Body of pancreas (tissue), 4 donors: ENCODE measurements at regions not wholly inside any gene's neighbourhood (a gene's known extent, or its start where the extent isn't known, plus 50 kb on each side); places are given as distances from the start of the nearest gene placed in this dataset.
"Not testable (repeated sequence)": the region's sequence is repeated elsewhere in the genome, so short reads cannot be mapped to it uniquely, and the experiment has no call there.

Source experiments
- ATAC-seq: fragments of 150-250 bp; one replicate; pipeline ENCODE4 v1.9.1; 2016
- DNase-seq, 4 donors: peaks; one replicate each; pipeline ENCODE4 v3.0.0-alpha.2; 2019
- H3K27ac ChIP-seq, 4 donors: fragments of 200-600 bp; sonication (generic); 1 replicate in 3 of 4; 2 replicates in 1 of 4; pipeline versions ENCODE4 v1.5.1 to v1.6.1; 2016 to 2019; ENCODE audit warnings: mild to moderate bottlenecking in 1 of 4, mixed read lengths in 1 of 4, moderate library complexity in 1 of 4
- H3K27me3 ChIP-seq, 2 donors: fragments of 200-600 bp; sonication (generic); one replicate each; pipeline ENCODE4 v1.6.0; 2016; ENCODE audit warnings: mild to moderate bottlenecking in 1 of 2
- H3K36me3 ChIP-seq, 2 donors: fragments of 200-600 bp; sonication (generic); replicated peaks in 1 of 2; 2 replicates each; pipeline ENCODE4 v1.5.1; 2016; ENCODE audit warnings: low read depth in 2 of 2; ENCODE audit not compliant: insufficient read depth in 1 of 2
- H3K4me1 ChIP-seq: fragments of 200-600 bp; sonication (generic); one replicate; pipeline ENCODE4 v1.6.0; 2016
- H3K4me3 ChIP-seq, 2 donors: fragments of 200-600 bp; sonication (generic); 1 replicate in 1 of 2; 2 replicates in 1 of 2; pipeline ENCODE4 v1.5.1; 2016 to 2019
- H3K9me3 ChIP-seq, 3 donors: fragments of 200-600 bp; sonication (generic); 1 replicate in 2 of 3; 2 replicates in 1 of 3; pipeline ENCODE4 v1.5.1; 2016
- POLR2A ChIP-seq, 3 donors: fragments of 450-650 bp; IDR thresholded peaks; one replicate each; pipeline ENCODE4 v1.6.1; 2016; ENCODE audit warnings: antibody characterized with exemption in 3 of 3, mild to moderate bottlenecking in 2 of 3
- WGBS, 2 donors: methylation state at CpG; one replicate each; pipeline ENCODE4 v1.1.5; 2017; 5-methylcytosine and 5-hydroxymethylcytosine counted together
- intact Hi-C: fragments of 100-400 bp; cut with DNase I; formaldehyde crosslinking; loops from one replicate; pipeline ENCODE4 v1.15.1; 2023
- TF ChIP-seq, protein P1 (sequence below), 7 experiments: fragments of 450-650 bp in 4 of 7; fragments of 200-600 bp in 3 of 7; sonication (generic) in 3 of 7; IDR thresholded peaks; one replicate each; pipeline ENCODE4 v1.5.1; 2016 to 2019; ENCODE audit warnings: antibody characterized with exemption in 7 of 7

DNA sequence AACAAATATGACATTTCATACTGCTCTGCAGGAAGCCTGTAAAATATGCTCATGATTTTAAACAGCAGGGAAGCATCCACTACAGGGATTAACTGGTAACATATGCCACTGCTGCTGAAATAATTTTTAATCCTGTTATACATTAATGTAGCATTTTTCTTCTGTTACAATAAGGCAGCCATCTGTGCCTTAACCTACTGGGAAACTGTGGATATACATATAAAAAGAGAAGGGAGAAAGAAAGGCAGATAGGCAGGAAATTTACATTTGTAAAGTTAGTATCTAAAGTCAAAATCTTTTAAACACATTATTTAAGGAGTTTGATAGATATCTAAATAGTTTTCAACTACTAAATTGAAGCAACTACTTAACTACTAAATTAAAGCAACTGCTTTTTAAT lies 514.6 kb upstream of the KLHL4 start:
- Histone ChIP-seq H3K4me3 (no peak overlapping the region), H3K27me3 (no peaks in the 10 kb centered on the region), H3K27ac (no peak overlapping the region), H3K36me3 (no peaks in the 10 kb centered on the region), H3K9me3 (no peaks in the 10 kb centered on the region), H3K4me1 (no peaks in the 10 kb centered on the region)
- no peak for ATAC-seq
- intact Hi-C loops: no loop called here
- TF ChIP-seq POLR2A (IDR thresholded peaks at IDR 0.05): no peak
- no peak for DNase-seq

DNA sequence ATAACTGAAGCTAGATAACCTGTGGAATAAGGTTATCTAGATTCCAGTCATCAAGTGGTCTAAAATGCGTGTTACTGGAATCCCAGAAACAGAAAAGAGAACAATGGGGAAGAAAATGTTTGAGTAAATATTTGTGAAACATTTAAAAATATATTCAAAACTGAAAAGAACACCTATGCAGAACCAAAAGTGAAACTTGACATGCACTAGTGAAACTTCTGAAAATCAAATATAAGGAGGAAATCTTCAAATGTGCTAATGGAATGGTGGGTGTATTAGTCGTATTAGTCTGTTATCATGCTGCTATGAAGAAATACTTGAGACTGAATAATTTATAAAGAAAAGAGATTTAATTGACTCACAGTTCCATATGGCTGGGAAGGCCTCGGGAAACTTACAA lies 512.4 kb upstream of the KLHL4 start:
- no peaks in the 10 kb centered on the region for H3K36me3 ChIP-seq

DNA sequence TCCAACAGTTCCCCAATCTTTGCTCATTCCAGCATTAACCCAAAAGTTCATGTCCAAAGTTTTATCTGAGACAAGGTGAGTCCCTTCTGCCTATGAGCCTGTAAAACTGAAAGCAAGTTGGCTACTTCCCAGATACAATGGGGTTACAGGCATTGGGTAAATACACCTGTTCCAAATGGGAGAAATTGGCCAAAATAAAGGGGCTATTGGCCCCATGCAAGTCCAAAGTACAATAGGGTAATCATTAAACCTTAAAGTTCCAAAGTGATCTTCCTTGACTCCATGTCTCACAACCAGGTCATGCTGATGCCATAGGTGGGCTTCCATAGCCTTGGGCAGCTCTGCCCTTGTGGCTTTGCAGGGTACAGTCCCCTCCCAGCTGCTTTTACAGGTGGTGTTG lies 511.7 kb upstream of the KLHL4 start:
- Histone ChIP-seq H3K36me3 (no peaks in the 10 kb centered on the region), H3K9me3 (no peaks in the 10 kb centered on the region), H3K4me3 (no peak overlapping the region), H3K4me1 (no peaks in the 10 kb centered on the region), H3K27me3 (no peaks in the 10 kb centered on the region), H3K27ac (no peak overlapping the region)
- intact Hi-C loops: no loop called here
- no peak for TF ChIP-seq POLR2A (IDR thresholded peaks at IDR 0.05)
- TF ChIP-seq, protein P1, sequence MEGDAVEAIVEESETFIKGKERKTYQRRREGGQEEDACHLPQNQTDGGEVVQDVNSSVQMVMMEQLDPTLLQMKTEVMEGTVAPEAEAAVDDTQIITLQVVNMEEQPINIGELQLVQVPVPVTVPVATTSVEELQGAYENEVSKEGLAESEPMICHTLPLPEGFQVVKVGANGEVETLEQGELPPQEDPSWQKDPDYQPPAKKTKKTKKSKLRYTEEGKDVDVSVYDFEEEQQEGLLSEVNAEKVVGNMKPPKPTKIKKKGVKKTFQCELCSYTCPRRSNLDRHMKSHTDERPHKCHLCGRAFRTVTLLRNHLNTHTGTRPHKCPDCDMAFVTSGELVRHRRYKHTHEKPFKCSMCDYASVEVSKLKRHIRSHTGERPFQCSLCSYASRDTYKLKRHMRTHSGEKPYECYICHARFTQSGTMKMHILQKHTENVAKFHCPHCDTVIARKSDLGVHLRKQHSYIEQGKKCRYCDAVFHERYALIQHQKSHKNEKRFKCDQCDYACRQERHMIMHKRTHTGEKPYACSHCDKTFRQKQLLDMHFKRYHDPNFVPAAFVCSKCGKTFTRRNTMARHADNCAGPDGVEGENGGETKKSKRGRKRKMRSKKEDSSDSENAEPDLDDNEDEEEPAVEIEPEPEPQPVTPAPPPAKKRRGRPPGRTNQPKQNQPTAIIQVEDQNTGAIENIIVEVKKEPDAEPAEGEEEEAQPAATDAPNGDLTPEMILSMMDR (IDR thresholded peaks at IDR 0.05): no peak
- no peak for DNase-seq
- ATAC-seq: no peak

More for the DNA sequence above, 512.4 kb upstream of the KLHL4 start:
- no peak overlapping the region for H3K27ac ChIP-seq
- TF ChIP-seq POLR2A (IDR thresholded peaks at IDR 0.05): no peak
- TF ChIP-seq, protein P1 (IDR thresholded peaks at IDR 0.05): no peak
- ATAC-seq (no peak), DNase-seq (no peak)
- no peaks in the 10 kb centered on the region for H3K27me3 ChIP-seq
- intact Hi-C loops: no loop called here
- H3K9me3 ChIP-seq: no peaks in the 10 kb centered on the region
- H3K4me3 ChIP-seq: no peak overlapping the region
- no peaks in the 10 kb centered on the region for H3K4me1 ChIP-seq
- WGBS, 2 donors: 52 to 63% methylated on average over 3 of the region's 3 CpGs

DNA sequence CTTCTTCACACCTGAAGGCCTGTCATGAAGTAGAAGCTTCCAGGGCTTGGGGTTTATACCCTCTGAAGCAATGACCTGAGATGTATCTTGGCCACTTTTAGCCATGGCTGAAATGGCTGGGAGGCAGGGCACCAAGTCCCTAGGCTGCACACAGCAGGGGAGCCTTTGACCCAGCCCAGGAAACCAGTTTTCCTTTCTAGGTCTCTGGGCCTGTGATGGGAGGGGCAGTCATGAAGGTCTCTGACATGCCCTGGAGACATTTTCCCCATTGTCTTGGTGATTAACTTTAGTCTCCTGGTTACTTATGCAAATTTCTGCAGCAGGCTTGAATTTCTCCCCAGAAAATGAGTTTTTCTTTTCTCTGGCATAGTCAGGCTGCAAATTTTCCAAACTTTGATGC lies 511.0 kb upstream of the KLHL4 start:
- H3K27ac ChIP-seq: no peak overlapping the region
- H3K27me3 ChIP-seq: no peaks in the 10 kb centered on the region
- H3K4me1 ChIP-seq: no peaks in the 10 kb centered on the region
- intact Hi-C loops: no loop called here
- no peaks in the 10 kb centered on the region for H3K36me3 ChIP-seq
- ATAC-seq (no peak), DNase-seq (no peak)
- H3K9me3 ChIP-seq: no peaks in the 10 kb centered on the region
- TF ChIP-seq, protein P1 (IDR thresholded peaks at IDR 0.05): no peak
- no peak for TF ChIP-seq POLR2A (IDR thresholded peaks at IDR 0.05)
- no peak overlapping the region for H3K4me3 ChIP-seq

DNA sequence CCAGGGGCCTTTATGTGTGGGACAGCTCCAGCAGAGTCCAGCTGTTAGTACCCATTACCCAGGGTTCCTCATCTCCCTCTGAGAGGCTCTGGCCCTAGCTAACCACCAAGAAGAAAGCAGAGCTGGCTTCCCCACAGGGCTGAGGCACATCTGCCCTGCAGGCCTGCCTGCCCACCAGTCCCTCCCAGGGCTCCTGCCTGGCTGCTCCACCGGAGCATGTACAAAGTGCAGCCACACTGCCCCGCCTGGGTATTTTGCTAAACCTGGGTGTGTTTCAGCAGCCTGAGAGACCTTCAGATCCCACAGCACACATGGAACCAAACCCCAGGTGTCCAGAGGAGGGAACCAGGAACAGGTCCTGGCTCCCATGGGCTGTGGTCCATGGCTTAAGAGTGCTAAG lies 500.4 kb upstream of the KLHL4 start:
- Histone ChIP-seq H3K4me3 (no peak overlapping the region), H3K27ac (no peak overlapping the region), H3K4me1 (no peaks in the 10 kb centered on the region), H3K36me3 (no peaks in the 10 kb centered on the region), H3K27me3 (no peaks in the 10 kb centered on the region), H3K9me3 (no peaks in the 10 kb centered on the region)
- DNase-seq (no peak), ATAC-seq (no peak)
- intact Hi-C loops: no loop called here
- WGBS, 2 donors: 60% methylated on average over 1 of the region's 2 CpGs; no CpG with 5 or more reads in 1 of the 2 donors
- TF ChIP-seq, protein P1 (IDR thresholded peaks at IDR 0.05): no peak
- no peak for TF ChIP-seq POLR2A (IDR thresholded peaks at IDR 0.05)

DNA sequence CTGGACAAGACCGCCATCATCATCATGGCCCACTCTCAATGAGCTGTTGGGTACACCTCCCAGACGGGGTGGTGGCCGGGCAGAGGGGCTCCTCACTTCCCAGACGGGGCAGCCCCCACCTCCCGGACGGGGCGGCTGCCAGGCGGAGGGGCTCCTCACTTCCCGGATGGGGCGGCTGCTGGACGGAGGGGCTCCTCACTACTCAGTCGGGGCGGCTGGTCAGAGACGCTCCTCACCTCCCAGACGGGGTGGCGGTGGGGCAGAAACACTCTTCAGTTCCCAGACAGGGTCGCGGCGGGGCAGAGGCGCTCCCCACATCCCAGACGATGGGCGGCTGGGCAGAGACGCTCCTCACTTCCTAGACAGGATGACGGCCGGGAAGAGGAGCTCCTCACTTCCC lies 484.5 kb upstream of the KLHL4 start:
- H3K4me1 ChIP-seq, H3K27me3 ChIP-seq, H3K27ac ChIP-seq, intact Hi-C loops, H3K9me3 ChIP-seq, DNase-seq, ATAC-seq, H3K4me3 ChIP-seq, H3K36me3 ChIP-seq: not testable (repeated sequence)
- 100% methylated on average over 1 of the region's 25 CpGs; no CpG with 5 or more reads in 1 of the 2 donors for WGBS, 2 donors
